Right lobe of liver (tissue), 6 donors: ENCODE measurements at regions not wholly inside any gene's neighbourhood (a gene's known extent, or its start where the extent isn't known, plus 50 kb on each side); places are given as distances from the start of the nearest gene placed in this dataset.

Experiments
- ATAC-seq, 4 donors: fragments of 200-7000 bp; cut with Tn5 transposase; one replicate each; pipeline ENCODE4 v1.9.1; 2020; ENCODE audit warnings: mild to moderate bottlenecking in 4 of 4, moderate library complexity in 4 of 4
- DNase-seq, 3 donors: peaks; one replicate each; pipeline ENCODE4 v3.0.0-alpha.2; 2020
- H3K27ac ChIP-seq, 3 donors: fragments of 200-600 bp; one replicate each; pipeline ENCODE4 v1.8.0; 2022
- H3K27me3 ChIP-seq, 2 donors: fragments of 200-600 bp; one replicate each; pipeline ENCODE4 v1.8.0; 2022
- H3K36me3 ChIP-seq, 4 donors: fragments of 200-600 bp; sonication (generic) in 1 of 4; one replicate each; pipeline versions ENCODE4 v1.5.1 to v1.8.0; 2017 to 2022; ENCODE audit warnings: control low read depth in 1 of 4
- H3K4me1 ChIP-seq, 4 donors: fragments of 200-600 bp; sonication (generic) in 1 of 4; one replicate each; pipeline versions ENCODE4 v1.5.1 to v1.8.0; 2017 to 2022; ENCODE audit warnings: control low read depth in 1 of 4
- H3K4me3 ChIP-seq, 3 donors: fragments of 200-600 bp; one replicate each; pipeline ENCODE4 v1.8.0; 2022
- H3K9me3 ChIP-seq, 4 donors: fragments of 200-600 bp; sonication (generic) in 1 of 4; one replicate each; pipeline versions ENCODE4 v1.5.1 to v1.8.0; 2017 to 2022; ENCODE audit warnings: control low read depth in 1 of 4
- CTCF ChIP-seq, 4 donors: fragments of 200-600 bp in 3 of 4; fragments of 450-650 bp in 1 of 4; IDR thresholded peaks; one replicate each; pipeline versions ENCODE4 v1.5.1 to v1.8.0; 2016 to 2022; ENCODE audit warnings: antibody characterized with exemption in 4 of 4, mild to moderate bottlenecking in 2 of 4
- POLR2A ChIP-seq: fragments of 450-650 bp; IDR thresholded peaks from one replicate; pipeline ENCODE4 v1.6.1; 2017; ENCODE audit warnings: antibody characterized with exemption, mild to moderate bottlenecking
- WGBS: methylation state at CpG from one replicate; pipeline ENCODE4 v1.1.6; 2018; ENCODE audit warnings: low coverage, low lambda C conversion rate; ENCODE audit not compliant: insufficient coverage; ENCODE audit errors: missing lambda C conversion rate; 5-methylcytosine and 5-hydroxymethylcytosine counted together
- intact Hi-C, 2 donors: fragments of 100-400 bp; cut with DNase I; formaldehyde crosslinking; loops; one replicate each; pipeline versions ENCODE4 v1.11.2 to v1.14.1; 2022
- donor health status: DM: no; HTN: yes; CAD: no.
- donor health status: DM: no; HTN: no; CAD: no.
- donor health status: DM: no; HTN: no; CAD: no.
- donor health status: DM: no; HTN: yes; CAD: no.
- donor health status: DM: no; HTN: yes; CAD: no.

DNA sequence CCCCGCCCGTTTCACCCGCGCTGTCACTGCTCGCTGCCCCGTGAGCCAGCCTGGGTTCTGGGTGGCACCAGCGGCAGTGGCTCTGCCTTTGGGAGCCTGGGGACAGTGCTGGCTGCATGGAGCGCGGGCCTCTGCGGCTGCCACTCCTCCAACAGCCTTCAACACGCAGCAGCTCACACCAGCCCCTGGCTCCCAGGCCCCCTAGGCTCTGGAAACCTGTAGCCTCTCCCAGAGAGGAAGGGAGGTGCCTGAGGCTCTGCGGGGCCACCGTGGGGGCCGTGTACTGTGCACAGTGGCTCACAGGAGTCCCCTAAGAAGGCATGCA, 163.9 kb upstream of the AFDN start:
- Histone ChIP-seq H3K27me3 (no peaks in the 10 kb centered on the region), H3K9me3 (no peaks in the 10 kb centered on the region), H3K36me3 (no peaks in the 10 kb centered on the region), H3K27ac (peak overlapping the region in 1 of 3 donors; percentile 18), H3K4me1 (peaks cover 0 to 34% (median 14%) of the 10 kb centered on the region in 4 donors), H3K4me3 (no peak overlapping the region)
- DNase-seq (no peak), ATAC-seq (no peak)
- intact Hi-C loops: no loop called here
- 88% methylated on average over 5 of the region's 14 CpGs for WGBS
- TF ChIP-seq POLR2A: no peak
- TF ChIP-seq CTCF (IDR thresholded peaks at IDR 0.05): no peak

DNA sequence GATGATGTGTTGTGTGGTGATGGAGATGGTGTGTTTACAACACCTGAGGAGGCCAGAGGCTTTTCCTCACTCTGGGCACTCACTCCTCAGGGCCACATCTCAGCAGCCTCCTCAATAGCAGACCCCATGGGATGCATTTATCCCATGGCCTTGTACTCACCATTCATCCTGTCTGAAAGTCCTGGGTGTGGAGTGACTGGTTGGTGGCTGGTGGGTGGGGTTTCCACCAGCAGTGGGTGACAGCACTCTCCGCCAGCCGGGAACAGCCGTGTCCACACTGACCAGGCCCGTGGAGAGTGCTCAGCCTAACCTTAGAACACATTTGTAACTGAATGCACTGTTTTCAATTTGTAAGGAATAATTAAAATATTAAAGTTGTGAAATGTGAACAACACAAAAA, 163.4 kb upstream of the AFDN start:
- Histone ChIP-seq H3K27ac (no peak overlapping the region), H3K27me3 (no peaks in the 10 kb centered on the region), H3K4me3 (no peak overlapping the region), H3K4me1 (peaks cover 0 to 35% (median 15%) of the 10 kb centered on the region in 4 donors), H3K36me3 (no peaks in the 10 kb centered on the region), H3K9me3 (no peaks in the 10 kb centered on the region)
- ATAC-seq (no peak), DNase-seq (no peak)
- intact Hi-C loops: no loop called here
- WGBS: 79% methylated on average over 4 of the region's 4 CpGs
- TF ChIP-seq POLR2A (no peak), CTCF (IDR thresholded peaks at IDR 0.05) (no peak)

- Histone ChIP-seq H3K27me3 (no peaks in the 10 kb centered on the region), H3K4me3 (no peak overlapping the region), H3K27ac (no peak overlapping the region), H3K9me3 (no peaks in the 10 kb centered on the region), H3K4me1 (peaks cover 0 to 41% (median 18%) of the 10 kb centered on the region in 4 donors), H3K36me3 (no peaks in the 10 kb centered on the region)
- intact Hi-C loops: no loop called here
- ATAC-seq (no peak), DNase-seq (no peak)
- 65% methylated on average over 4 of the region's 24 CpGs for WGBS
- TF ChIP-seq POLR2A (no peak), CTCF (IDR thresholded peaks at IDR 0.05) (no peak)
Observed at GRCh38 chr6:167663784-167664443, 162.8 kb upstream of the AFDN start.

DNA sequence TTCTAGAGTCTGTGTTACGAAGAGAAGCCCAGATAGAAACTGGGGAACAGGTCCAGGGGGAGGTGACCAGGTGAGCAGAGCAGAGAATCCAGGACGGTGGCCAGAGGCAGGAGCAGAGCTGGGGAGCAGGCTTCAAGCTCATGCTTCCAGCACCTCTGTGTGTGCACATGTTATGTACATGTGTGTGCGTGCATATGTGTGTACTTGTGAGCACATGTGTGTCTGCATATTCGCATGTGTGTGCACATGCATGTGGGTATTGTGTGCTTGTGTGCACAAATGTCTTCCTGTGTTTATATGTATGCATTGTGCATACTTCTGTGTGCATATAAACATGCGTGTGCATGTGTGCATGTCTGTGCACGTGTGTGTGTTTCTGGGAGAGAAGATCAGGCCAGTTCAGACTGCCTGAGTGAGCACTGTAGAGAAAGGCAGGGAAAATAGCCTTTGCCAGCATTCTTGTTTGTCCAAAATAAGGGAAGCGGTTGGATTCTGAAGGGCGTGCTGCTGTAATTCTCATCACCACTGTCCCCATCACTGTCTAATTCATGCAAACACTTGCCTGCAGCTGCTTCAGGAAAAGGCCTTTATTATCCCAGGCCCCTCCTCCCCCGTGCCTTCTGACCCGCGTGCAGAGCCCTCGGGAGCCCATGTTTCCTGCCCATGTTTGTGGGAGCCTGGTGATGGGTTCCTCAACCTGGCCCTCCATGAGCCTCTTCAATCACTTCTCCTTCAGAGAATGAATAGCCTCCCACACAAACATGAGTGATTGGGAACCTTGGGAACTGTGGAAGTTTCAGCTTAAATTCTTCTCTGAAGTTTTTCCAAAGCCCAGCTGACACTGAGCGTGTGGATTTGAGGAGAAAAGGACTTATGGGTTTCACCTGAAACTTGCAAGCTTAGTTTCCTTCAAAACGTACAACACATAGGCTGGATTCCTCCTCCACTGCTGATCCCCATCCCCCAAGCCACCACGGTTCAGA, 161.7 kb upstream of the AFDN start:
- no peak for ATAC-seq
- Histone ChIP-seq H3K4me3 (no peak overlapping the region), H3K4me1 (peaks cover 0 to 51% (median 21%) of the 10 kb centered on the region in 4 donors), H3K27me3 (no peaks in the 10 kb centered on the region), H3K36me3 (no peaks in the 10 kb centered on the region), H3K27ac (no peak overlapping the region), H3K9me3 (no peaks in the 10 kb centered on the region)
- no peak for DNase-seq
- WGBS: 80% methylated on average over 10 of the region's 15 CpGs
- intact Hi-C loops: no loop called here
- TF ChIP-seq CTCF (IDR thresholded peaks at IDR 0.05) (no peak), POLR2A (no peak)
